ENCODE measurements at regions not wholly inside any gene's neighbourhood (a gene's known extent, or its start where the extent isn't known, plus 50 kb on each side); places are given as distances from the start of the nearest gene placed in this dataset.

DNA sequence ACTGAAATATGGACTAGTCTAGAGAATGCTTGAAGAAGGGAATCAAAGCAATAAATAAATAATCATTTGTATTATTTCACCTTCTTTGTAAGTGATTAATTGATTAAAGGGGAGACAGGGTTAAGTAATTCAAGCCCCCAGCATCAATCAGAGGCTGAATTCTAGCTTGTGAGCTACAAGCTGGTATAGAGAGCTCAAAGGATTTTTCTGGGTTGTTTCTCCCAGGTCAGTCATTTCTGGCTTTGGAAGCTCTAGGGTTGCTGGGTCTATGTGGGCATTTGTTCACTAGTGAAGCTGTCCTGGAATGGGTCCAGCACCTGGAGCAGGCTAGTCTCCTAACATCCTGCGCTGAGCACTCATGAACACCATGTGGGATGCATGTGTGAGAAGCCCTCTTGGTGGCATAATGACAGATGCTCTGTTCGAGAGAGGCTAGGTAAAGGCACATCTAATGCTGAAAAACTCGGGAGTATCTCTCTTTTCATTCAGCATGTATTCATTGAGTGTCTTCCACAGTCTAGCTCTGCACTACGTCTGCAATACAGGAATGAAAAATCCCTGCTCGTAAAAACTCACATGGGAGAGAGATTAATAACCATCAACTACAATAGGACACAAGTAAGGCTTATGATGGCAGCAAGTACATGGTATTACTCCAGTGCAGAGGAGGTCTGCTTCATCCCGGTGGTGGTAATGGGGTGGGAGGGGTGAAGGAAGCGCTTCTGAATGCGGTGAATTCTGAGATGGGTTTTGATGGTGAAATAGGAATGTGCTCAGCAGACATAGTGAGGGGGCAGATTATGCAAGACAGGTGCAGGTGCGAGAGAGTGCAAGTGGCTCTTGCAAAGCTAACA lies 68.0 kb upstream of the NRP1 start:
- TF ChIP-seq POLR2AphosphoS5 (IDR thresholded peaks at IDR 0.05; ENCODE audit: low read depth, low read length) (no peak), POLR2A (IDR thresholded peaks at IDR 0.05; ENCODE audit: low read depth, low read length) (no peak)
